IMR-90 (cell line): ENCODE measurements at regions not wholly inside any gene's neighbourhood (a gene's known extent, or its start where the extent isn't known, plus 50 kb on each side); places are given as distances from the start of the nearest gene placed in this dataset.

Experiments used
- BHLHE40 ChIP-seq: fragments of 150-350 bp; IDR thresholded peaks from 2 replicates; pipeline ENCODE4 v1.6.1; 2016; ENCODE audit warnings: mild to moderate bottlenecking, low read depth, low read length
- CEBPB ChIP-seq: IDR thresholded peaks from 2 replicates; pipeline ENCODE4 v1.6.1; 2012; ENCODE audit warnings: low read depth, low read length, improper control_type of control experiment
- FOS ChIP-seq: fragments of 150-350 bp; IDR thresholded peaks from 2 replicates; pipeline ENCODE4 v1.6.1; 2016; ENCODE audit warnings: low read depth, low read length
- MAFK ChIP-seq: IDR thresholded peaks from 2 replicates; pipeline ENCODE4 v1.6.1; 2012; ENCODE audit warnings: low read depth, low read length, improper control_type of control experiment
- MXI1 ChIP-seq: IDR thresholded peaks from 2 replicates; pipeline ENCODE4 v1.6.1; 2012; ENCODE audit warnings: low read depth, mild to moderate bottlenecking, low read length, moderate library complexity, borderline replicate concordance
- NFE2L2 ChIP-seq: fragments of 150-350 bp; IDR thresholded peaks from 2 replicates; pipeline ENCODE4 v1.6.1; 2016; ENCODE audit warnings: low read depth, mild to moderate bottlenecking, low read length
- POLR2A ChIP-seq: IDR thresholded peaks from 2 replicates; pipeline ENCODE4 v1.6.1; 2012; ENCODE audit warnings: mild to moderate bottlenecking, low read depth, low read length
- RAD21 ChIP-seq: IDR thresholded peaks from 2 replicates; pipeline ENCODE4 v1.6.1; 2012; ENCODE audit warnings: low read length, improper control_type of control experiment
- RCOR1 ChIP-seq: IDR thresholded peaks from 2 replicates; pipeline ENCODE4 v1.6.1; 2012; ENCODE audit warnings: mild to moderate bottlenecking, low read length, improper control_type of control experiment; ENCODE audit not compliant: insufficient replicate concordance
- RFX5 ChIP-seq: IDR thresholded peaks from 2 replicates; pipeline ENCODE4 v1.8.0; 2012; ENCODE audit warnings: low read depth, mild to moderate bottlenecking, low read length, moderate library complexity
- SMC3 ChIP-seq: fragments of 150-350 bp; IDR thresholded peaks from 2 replicates; pipeline ENCODE4 v1.6.1; 2016; ENCODE audit warnings: low read depth, mild to moderate bottlenecking, antibody characterized with exemption, low read length, moderate library complexity
- TF ChIP-seq, protein P1 (sequence below): conservative IDR thresholded peaks from 2 replicates; pipeline ENCODE4 v1.5.1; 2012; ENCODE audit warnings: mild to moderate bottlenecking, low read depth, low read length, improper control_type of control experiment
- TF ChIP-seq, protein P2 (sequence below): fragments of 150-350 bp; IDR thresholded peaks from 2 replicates; pipeline ENCODE4 v1.6.1; 2017; ENCODE audit warnings: mild to moderate bottlenecking, antibody characterized with exemption, low read length, low read depth
- TF ChIP-seq, protein P3 (sequence below): fragments of 150-350 bp; IDR thresholded peaks from 2 replicates; pipeline ENCODE4 v1.6.1; 2016; ENCODE audit warnings: low read depth, mild to moderate bottlenecking, low read length, moderate library complexity, borderline replicate concordance

DNA sequence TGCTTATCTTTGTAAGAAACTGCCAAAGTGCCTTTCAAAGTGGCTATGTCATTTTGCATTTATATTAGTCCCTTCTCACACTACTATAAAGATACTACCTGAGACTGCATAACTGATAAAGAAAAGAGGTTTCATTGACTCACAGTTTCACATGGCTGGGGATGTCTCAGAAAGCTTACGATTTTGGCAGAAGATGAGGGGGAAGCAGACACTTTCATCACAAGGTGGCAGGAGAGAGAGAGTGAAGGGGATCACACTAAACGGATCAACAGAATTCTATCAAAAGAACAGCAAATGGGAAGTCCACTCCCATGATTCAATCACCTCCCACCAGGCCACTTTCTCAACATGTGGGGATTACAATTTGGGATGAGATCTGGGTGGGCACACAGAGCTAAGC lies 1352.0 kb upstream of the B3GALT2 start:
- TF ChIP-seq, protein P1, sequence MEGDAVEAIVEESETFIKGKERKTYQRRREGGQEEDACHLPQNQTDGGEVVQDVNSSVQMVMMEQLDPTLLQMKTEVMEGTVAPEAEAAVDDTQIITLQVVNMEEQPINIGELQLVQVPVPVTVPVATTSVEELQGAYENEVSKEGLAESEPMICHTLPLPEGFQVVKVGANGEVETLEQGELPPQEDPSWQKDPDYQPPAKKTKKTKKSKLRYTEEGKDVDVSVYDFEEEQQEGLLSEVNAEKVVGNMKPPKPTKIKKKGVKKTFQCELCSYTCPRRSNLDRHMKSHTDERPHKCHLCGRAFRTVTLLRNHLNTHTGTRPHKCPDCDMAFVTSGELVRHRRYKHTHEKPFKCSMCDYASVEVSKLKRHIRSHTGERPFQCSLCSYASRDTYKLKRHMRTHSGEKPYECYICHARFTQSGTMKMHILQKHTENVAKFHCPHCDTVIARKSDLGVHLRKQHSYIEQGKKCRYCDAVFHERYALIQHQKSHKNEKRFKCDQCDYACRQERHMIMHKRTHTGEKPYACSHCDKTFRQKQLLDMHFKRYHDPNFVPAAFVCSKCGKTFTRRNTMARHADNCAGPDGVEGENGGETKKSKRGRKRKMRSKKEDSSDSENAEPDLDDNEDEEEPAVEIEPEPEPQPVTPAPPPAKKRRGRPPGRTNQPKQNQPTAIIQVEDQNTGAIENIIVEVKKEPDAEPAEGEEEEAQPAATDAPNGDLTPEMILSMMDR, result no peak
- TF ChIP-seq NFE2L2 (no peak), FOS (no peak), RFX5 (no peak), POLR2A (no peak), MAFK (no peak), RAD21 (no peak), CEBPB (no peak), MXI1 (no peak), BHLHE40 (no peak), RCOR1 (no peak), SMC3 (no peak)
- TF ChIP-seq, protein P2, sequence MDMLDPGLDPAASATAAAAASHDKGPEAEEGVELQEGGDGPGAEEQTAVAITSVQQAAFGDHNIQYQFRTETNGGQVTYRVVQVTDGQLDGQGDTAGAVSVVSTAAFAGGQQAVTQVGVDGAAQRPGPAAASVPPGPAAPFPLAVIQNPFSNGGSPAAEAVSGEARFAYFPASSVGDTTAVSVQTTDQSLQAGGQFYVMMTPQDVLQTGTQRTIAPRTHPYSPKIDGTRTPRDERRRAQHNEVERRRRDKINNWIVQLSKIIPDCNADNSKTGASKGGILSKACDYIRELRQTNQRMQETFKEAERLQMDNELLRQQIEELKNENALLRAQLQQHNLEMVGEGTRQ, result no peak
- TF ChIP-seq, protein P3, sequence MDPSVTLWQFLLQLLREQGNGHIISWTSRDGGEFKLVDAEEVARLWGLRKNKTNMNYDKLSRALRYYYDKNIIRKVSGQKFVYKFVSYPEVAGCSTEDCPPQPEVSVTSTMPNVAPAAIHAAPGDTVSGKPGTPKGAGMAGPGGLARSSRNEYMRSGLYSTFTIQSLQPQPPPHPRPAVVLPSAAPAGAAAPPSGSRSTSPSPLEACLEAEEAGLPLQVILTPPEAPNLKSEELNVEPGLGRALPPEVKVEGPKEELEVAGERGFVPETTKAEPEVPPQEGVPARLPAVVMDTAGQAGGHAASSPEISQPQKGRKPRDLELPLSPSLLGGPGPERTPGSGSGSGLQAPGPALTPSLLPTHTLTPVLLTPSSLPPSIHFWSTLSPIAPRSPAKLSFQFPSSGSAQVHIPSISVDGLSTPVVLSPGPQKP, result no peak
